Ishikawa (cell line): ENCODE measurements at regions not wholly inside any gene's neighbourhood (a gene's known extent, or its start where the extent isn't known, plus 50 kb on each side); places are given as distances from the start of the nearest gene placed in this dataset.

Experiments used
- CEBPB ChIP-seq: IDR thresholded peaks from 2 replicates; pipeline ENCODE4 v1.6.1; 2012
- CREB1 ChIP-seq: IDR thresholded peaks from 2 replicates; pipeline ENCODE4 v1.6.1; 2012; ENCODE audit warnings: low read depth
- EGR1 ChIP-seq: IDR thresholded peaks from 2 replicates; pipeline ENCODE4 v1.6.1; 2012
- EP300 ChIP-seq: IDR thresholded peaks from 2 replicates; pipeline ENCODE4 v1.6.1; 2012; ENCODE audit warnings: borderline replicate concordance
- FOXM1 ChIP-seq: IDR thresholded peaks from 2 replicates; pipeline ENCODE4 v1.6.1; 2012; ENCODE audit warnings: low read depth, borderline replicate concordance
- MAX ChIP-seq: IDR thresholded peaks from 2 replicates; pipeline ENCODE4 v1.6.1; 2012
- NFIC ChIP-seq: IDR thresholded peaks from 2 replicates; pipeline ENCODE4 v1.6.1; 2012
- RAD21 ChIP-seq: IDR thresholded peaks from 2 replicates; pipeline ENCODE4 v1.6.1; 2012; ENCODE audit warnings: low read depth
- REST ChIP-seq: IDR thresholded peaks from 2 replicates; pipeline ENCODE4 v1.6.1; 2012; ENCODE audit warnings: low read depth, mild to moderate bottlenecking
- TAF1 ChIP-seq: IDR thresholded peaks from 2 replicates; pipeline ENCODE4 v1.6.1; 2012; ENCODE audit warnings: low read depth, mild to moderate bottlenecking
- TCF12 ChIP-seq: IDR thresholded peaks from 2 replicates; pipeline ENCODE4 v1.6.1; 2012; ENCODE audit warnings: low read depth
- TEAD4 ChIP-seq: IDR thresholded peaks from 2 replicates; pipeline ENCODE4 v1.6.1; 2012
- USF1 ChIP-seq: IDR thresholded peaks from 2 replicates; pipeline ENCODE4 v1.6.1; 2012
- YY1 ChIP-seq: IDR thresholded peaks from 2 replicates; pipeline ENCODE4 v1.6.1; 2012; ENCODE audit warnings: low read depth
- ZBTB7A ChIP-seq: IDR thresholded peaks from 2 replicates; pipeline ENCODE4 v1.6.1; 2012; ENCODE audit warnings: low read depth

- TF ChIP-seq TAF1 (no peak), EGR1 (no peak), TEAD4 (no peak), MAX (no peak), ZBTB7A (no peak), CEBPB (no peak), REST (no peak), YY1 (no peak), EP300 (no peak), NFIC (no peak), CREB1 (no peak), FOXM1 (no peak), USF1 (no peak)
Observed at GRCh38 chr5:164298165-164298564, 792.7 kb downstream of the MAT2B start.

- no peak for TF ChIP-seq USF1
Observed at GRCh38 chr5:164300295-164300694, 794.9 kb downstream of the MAT2B start.

GRCh38 chr5:164301136-164301535 lies 795.7 kb downstream of the MAT2B start:
- TF ChIP-seq NFIC (no peak), CEBPB (no peak)

GRCh38 chr5:164301708-164302107 lies 796.3 kb downstream of the MAT2B start:
- TF ChIP-seq CEBPB = no peak
- TF ChIP-seq MAX = no peak
- TF ChIP-seq ZBTB7A = no peak
- no peak for TF ChIP-seq TCF12
- no peak for TF ChIP-seq YY1
- TF ChIP-seq USF1 = no peak
- no peak for TF ChIP-seq EGR1

GRCh38 chr5:164302533-164303235 lies 797.3 kb downstream of the MAT2B start:
- TF ChIP-seq MAX (no peak), YY1 (no peak), USF1 (no peak), REST (no peak), EGR1 (no peak), TCF12 (no peak), EP300 (no peak), NFIC (no peak), ZBTB7A (no peak), TAF1 (no peak), FOXM1 (no peak), CREB1 (no peak), CEBPB (no peak), TEAD4 (no peak), RAD21 (no peak)
